HG03095 (cell line): ENCODE measurements at regions not wholly inside any gene's neighbourhood (a gene's known extent, or its start where the extent isn't known, plus 50 kb on each side); places are given as distances from the start of the nearest gene placed in this dataset.
"Not testable (repeated sequence)": the region's sequence is repeated elsewhere in the genome, so short reads cannot be mapped to it uniquely, and the experiment has no call there.

Experiments used
- ATAC-seq: cut with Tn5 transposase; IDR thresholded peaks from one replicate; pipeline ENCODE4 v1.9.1; 2021; ENCODE audit warnings: moderate library complexity; ENCODE audit not compliant: unreplicated experiment

DNA sequence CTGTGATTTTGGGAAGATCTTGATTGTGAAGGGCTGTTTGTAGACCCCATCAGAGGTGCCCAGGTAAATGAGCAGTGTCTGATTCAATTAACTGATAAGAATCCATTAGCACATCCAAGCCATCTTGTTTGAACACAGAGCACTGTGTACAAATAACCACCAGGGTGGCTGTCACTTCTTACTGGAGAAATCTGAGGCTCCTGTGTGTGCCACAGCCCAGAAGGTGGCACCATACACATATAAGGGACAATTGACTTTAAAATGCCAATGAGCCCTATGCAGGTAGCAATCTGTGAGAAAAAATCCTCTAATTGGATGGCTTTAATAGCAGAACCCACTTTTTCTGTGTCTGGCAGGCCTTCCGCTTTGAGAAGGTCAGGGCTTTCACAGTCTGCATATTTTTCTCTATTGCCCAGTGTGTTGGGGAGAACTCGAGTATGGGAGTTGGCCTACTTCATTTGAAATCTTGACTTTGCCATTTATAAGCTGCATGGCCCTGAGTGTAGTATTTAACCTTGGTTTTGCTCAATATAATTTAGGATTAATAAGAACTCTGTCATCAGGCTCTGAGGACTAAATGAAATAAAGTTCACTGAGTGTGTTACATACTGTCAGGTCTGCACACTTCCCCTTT lies 517.4 kb downstream of the CCSER2 start:
- ATAC-seq: no peak

- no peak for ATAC-seq
Measured at GRCh38 chr10:84846658-84847316, 518.4 kb downstream of the CCSER2 start.

DNA sequence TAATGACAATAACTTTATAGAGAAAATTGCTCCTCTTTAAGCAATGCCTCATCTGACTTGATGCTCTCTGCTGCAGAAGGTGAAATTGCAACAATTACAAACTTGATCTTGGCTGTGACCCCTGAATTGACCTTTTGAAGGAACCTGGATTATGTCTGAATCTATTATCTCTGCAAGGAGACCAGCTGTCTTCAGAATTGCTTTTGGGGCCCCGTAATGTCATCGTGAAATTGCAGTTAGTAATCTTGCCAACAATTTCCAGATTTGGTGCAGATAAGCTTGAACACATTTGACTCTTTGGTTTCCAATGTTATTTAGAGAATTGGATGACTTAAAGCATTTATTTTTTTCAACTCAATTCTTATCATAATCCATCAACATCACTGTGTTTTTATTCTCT lies 520.6 kb downstream of the CCSER2 start:
- ATAC-seq: no peak

- no peak for ATAC-seq
Measured at GRCh38 chr10:84850826-84851225, 522.4 kb downstream of the CCSER2 start.

DNA sequence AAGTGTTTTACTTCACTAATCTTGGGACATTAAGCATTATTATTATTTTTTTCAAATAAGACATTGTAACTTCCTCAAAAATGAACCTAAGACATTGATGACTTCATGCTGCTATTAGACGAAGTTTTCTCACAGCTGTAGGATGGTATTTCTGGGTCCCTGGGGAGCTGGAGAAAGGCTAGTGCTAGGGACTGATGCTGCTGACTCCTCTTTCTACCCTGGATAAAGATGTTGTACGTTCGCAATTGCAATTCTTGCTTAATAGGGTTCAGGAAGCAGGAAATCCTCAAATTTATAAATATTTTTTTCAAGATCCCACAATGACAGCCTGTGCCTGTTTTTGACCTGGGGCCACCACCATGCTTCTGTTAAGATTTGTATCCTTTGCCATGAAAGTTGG lies 526.0 kb downstream of the CCSER2 start:
- no peak for ATAC-seq

GRCh38 chr10:84860855-84861254 lies 532.5 kb downstream of the CCSER2 start:
- ATAC-seq: no peak

- no peak for ATAC-seq
Measured at GRCh38 chr10:84862551-84862950, 534.2 kb downstream of the CCSER2 start.

- no peak for ATAC-seq
Measured at GRCh38 chr10:84863675-84864074, 535.3 kb downstream of the CCSER2 start.

GRCh38 chr10:84876116-84876999 lies 548.0 kb downstream of the CCSER2 start:
- no peak for ATAC-seq

DNA sequence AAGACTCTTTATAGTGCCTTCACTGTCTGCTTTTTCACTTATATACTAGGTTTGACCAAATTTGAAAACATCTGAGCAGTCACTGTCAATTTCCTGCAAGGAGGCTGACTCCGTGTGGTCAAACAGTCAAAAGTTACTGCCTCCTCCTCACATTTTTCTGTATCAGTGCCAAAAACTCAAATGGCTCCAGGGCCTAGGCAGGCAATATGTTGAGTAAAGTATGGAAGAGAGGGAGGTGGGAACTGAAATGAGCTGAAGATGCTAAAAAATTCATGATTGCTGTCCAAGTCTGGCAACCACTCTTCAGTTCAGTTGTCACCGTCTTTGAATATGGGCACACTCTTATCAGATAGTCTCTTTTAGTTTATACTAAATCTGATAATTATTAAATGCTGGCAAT lies 551.6 kb downstream of the CCSER2 start:
- no peak for ATAC-seq

- not testable (repeated sequence) for ATAC-seq
Measured at GRCh38 chr10:84881696-84882095, 553.3 kb downstream of the CCSER2 start.

GRCh38 chr10:84890706-84891105 lies 562.3 kb downstream of the CCSER2 start:
- no peak for ATAC-seq

- ATAC-seq: no peak
Measured at GRCh38 chr10:84891631-84892030, 563.2 kb downstream of the CCSER2 start.

DNA sequence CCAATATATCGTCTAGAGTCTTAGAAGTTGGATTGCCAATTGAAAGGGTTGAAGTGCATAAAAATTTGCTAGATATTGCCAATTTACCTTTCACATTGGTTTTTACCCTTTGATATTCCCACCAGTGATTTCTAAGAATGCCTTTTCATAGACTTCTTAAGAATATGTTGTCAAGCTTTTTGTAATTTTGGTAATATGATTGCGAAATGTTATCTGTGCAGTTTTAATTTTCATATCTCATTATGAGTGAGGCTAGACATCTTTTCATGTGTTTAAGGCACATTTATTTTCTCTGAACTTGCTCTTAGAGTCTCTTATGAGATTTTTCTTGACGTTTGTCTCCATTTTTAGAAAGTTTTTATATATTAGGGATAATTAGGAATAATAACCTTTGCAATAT lies 567.2 kb downstream of the CCSER2 start:
- no peak for ATAC-seq

GRCh38 chr10:84896909-84897308 lies 568.5 kb downstream of the CCSER2 start:
- no peak for ATAC-seq

- no peak for ATAC-seq
Measured at GRCh38 chr10:84899268-84899667, 570.9 kb downstream of the CCSER2 start.

DNA sequence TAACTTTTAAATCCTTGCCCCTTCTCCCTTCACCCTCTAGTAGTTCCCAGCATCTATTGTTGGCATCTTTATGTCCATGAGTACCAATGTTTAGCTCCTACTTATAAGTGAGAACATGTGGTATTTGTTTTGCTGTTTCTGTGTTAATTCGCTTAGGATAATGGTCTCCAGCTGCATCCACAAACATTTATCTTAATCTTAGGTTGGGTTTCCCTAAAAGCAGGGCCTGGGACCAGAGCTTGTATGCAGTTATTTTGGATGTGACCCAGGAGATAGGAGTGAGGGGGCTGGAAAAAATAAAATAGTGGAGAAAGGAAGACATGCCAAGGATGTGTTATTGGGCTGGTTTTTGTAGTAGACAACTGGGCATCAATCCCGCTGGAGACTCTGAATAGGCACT lies 571.8 kb downstream of the CCSER2 start:
- no peak for ATAC-seq

DNA sequence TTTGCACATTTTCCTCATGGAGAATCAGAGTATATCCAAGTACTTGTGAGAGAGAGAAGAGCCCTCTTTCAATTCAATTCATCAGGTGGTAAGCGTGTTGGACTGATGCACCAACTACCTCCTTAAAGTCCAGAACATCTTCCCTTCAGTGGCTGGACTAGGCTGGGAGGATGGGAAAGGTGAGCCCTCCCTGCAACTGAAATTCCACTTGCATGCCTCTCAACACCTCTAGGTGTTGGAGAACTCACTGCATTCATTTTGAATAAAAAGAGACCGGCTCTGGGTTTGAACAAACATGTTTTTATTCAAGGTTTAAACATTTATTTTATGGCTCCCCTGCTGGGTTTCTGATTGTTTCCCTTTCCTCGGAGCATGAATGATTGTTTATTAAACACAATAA lies 573.5 kb downstream of the CCSER2 start:
- ATAC-seq: no peak

GRCh38 chr10:84902553-84902952 lies 574.2 kb downstream of the CCSER2 start:
- no peak for ATAC-seq

DNA sequence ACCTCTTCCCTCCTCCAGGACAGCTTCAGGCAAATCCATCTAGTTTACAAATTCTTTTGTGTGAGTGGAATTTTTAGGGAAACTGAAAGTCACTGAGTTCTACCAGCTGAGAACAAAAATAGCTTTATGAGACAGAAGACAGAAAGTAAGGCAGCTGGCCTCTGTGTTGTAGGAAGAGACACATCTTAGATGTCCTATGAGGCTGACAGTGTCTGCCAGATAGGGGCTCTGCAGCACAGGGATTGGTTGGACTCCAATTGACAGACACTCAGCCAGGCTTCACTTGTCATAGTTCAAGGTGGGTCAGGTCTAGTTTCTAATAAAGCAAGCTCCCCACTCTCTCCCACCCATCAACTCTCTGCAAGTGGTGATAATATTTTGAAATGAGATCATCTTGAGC lies 574.9 kb downstream of the CCSER2 start:
- no peak for ATAC-seq

DNA sequence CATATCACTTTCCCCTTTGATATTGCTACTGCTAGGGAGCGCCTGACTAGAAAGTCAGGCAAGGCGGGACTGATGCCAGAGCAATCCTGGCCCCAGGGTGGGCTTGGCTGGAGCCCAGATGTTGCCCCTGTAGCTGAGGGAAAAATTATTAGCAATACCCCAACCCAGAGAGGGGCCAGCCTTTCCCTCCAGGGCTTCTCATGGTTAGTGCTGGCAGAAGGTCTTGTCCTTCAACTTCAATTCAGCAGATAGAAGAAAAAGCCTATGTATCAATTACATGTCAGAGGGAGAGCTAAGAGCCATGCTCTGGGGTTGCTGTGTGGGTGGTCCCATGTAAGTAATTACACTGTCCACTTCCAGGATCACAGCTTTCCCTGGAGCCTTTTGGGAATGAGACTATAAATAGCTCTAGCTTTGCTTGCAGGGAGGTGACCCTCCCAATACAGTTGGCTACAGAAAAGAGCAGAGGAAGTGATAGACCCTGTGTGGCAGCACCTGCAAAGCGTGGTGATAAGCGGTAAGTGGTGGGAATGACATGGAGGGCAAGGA lies 579.1 kb downstream of the CCSER2 start:
- ATAC-seq: no peak

- no peak for ATAC-seq
Measured at GRCh38 chr10:84908491-84908890, 580.1 kb downstream of the CCSER2 start.
